KMS-11 (cell line): ENCODE measurements at regions not wholly inside any gene's neighbourhood (a gene's known extent, or its start where the extent isn't known, plus 50 kb on each side); places are given as distances from the start of the nearest gene placed in this dataset.

Source experiments
- H2AFZ ChIP-seq: fragments of 200-600 bp; sonication (generic); 2 replicates; pipeline ENCODE4 v1.6.1; 2016; ENCODE audit warnings: antibody characterized with exemption, mixed run types, low read depth
- H3K27ac ChIP-seq: fragments of 200-600 bp; sonication (generic); 2 replicates; pipeline ENCODE4 v1.6.1; 2016; ENCODE audit warnings: mild to moderate bottlenecking, mixed run types
- H3K27me3 ChIP-seq: fragments of 200-600 bp; sonication (generic); 2 replicates; pipeline ENCODE4 v1.6.1; 2017; ENCODE audit warnings: mild to moderate bottlenecking, low read depth, mixed run types, moderate library complexity; ENCODE audit not compliant: insufficient read depth
- H3K36me3 ChIP-seq: fragments of 200-600 bp; sonication (generic); 2 replicates; pipeline ENCODE4 v1.6.1; 2017; ENCODE audit warnings: mild to moderate bottlenecking, mixed run types; ENCODE audit not compliant: insufficient read depth
- H3K4me1 ChIP-seq: fragments of 200-600 bp; sonication (generic); 2 replicates; pipeline ENCODE4 v1.6.1; 2016; ENCODE audit warnings: mild to moderate bottlenecking, low read depth, mixed run types; ENCODE audit not compliant: poor library complexity, severe bottlenecking
- H3K4me2 ChIP-seq: fragments of 200-600 bp; sonication (generic); 2 replicates; pipeline ENCODE4 v1.7.0; 2016; ENCODE audit warnings: mild to moderate bottlenecking, mixed run types
- H3K4me3 ChIP-seq: fragments of 200-600 bp; sonication (generic); IDR thresholded peaks from 2 replicates; pipeline ENCODE4 v1.6.1; 2017; ENCODE audit warnings: low read depth, low read length, mixed read lengths; ENCODE audit not compliant: insufficient read depth
- H3K79me2 ChIP-seq: fragments of 200-600 bp; sonication (generic); 2 replicates; pipeline ENCODE4 v1.6.1; 2016; ENCODE audit warnings: low read depth, mixed run types; ENCODE audit not compliant: insufficient read depth
- H3K9ac ChIP-seq: fragments of 200-600 bp; sonication (generic); 2 replicates; pipeline ENCODE4 v1.6.1; 2016; ENCODE audit warnings: mild to moderate bottlenecking, mixed run types
- H4K20me1 ChIP-seq: fragments of 200-600 bp; sonication (generic); 2 replicates; pipeline ENCODE4 v1.6.1; 2016; ENCODE audit warnings: mild to moderate bottlenecking, mixed run types; ENCODE audit not compliant: insufficient read depth
- TF ChIP-seq, protein P1 (sequence below): fragments of 200-600 bp; sonication (generic); conservative IDR thresholded peaks from 2 replicates; pipeline ENCODE4 v1.6.1; 2017; ENCODE audit warnings: low read depth, mild to moderate bottlenecking, antibody characterized with exemption, low read length, moderate library complexity, mixed read lengths

DNA sequence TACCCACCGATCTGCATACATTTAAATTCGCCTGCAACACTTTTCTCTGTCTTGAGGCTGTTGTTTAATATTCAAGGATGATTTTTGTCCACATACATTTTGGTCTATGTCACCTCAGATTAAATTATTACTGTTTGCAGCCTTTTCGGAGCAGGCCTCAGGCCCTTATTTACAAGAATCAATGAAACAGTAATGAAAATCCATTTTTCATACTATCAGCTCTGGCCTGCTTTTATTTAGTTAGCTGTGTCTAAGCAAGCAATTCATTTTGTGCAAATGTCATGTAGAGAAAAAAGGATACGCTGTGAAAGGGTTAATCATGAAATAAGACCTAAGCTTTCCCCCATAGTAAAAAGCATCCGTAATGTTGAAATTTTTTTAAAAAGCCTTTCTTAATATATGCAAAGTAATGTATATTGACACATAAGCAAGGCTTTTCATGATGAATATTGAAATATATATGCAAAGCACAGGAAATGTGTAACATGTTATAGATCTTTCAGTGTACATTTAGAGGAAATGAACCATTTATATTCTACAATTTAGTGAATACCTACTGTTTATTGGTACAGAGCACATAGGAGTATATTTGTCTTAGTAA, 1135.3 kb upstream of the ZEB2 start:
- no peaks in the 10 kb centered on the region for H3K4me1 ChIP-seq
- H3K36me3 ChIP-seq, result no peaks in the 10 kb centered on the region
- no peaks in the 10 kb centered on the region for H3K27me3 ChIP-seq
- no peak overlapping the region for H2AFZ ChIP-seq
- H3K79me2 ChIP-seq, result no peaks in the 10 kb centered on the region
- H3K4me3 ChIP-seq, result no peak overlapping the region
- H3K4me2 ChIP-seq, result no peak overlapping the region
- TF ChIP-seq, protein P1, sequence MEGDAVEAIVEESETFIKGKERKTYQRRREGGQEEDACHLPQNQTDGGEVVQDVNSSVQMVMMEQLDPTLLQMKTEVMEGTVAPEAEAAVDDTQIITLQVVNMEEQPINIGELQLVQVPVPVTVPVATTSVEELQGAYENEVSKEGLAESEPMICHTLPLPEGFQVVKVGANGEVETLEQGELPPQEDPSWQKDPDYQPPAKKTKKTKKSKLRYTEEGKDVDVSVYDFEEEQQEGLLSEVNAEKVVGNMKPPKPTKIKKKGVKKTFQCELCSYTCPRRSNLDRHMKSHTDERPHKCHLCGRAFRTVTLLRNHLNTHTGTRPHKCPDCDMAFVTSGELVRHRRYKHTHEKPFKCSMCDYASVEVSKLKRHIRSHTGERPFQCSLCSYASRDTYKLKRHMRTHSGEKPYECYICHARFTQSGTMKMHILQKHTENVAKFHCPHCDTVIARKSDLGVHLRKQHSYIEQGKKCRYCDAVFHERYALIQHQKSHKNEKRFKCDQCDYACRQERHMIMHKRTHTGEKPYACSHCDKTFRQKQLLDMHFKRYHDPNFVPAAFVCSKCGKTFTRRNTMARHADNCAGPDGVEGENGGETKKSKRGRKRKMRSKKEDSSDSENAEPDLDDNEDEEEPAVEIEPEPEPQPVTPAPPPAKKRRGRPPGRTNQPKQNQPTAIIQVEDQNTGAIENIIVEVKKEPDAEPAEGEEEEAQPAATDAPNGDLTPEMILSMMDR, result no peak
- no peak overlapping the region for H3K27ac ChIP-seq
- H4K20me1 ChIP-seq, result no peaks in the 10 kb centered on the region
- H3K9ac ChIP-seq, result no peak overlapping the region

DNA sequence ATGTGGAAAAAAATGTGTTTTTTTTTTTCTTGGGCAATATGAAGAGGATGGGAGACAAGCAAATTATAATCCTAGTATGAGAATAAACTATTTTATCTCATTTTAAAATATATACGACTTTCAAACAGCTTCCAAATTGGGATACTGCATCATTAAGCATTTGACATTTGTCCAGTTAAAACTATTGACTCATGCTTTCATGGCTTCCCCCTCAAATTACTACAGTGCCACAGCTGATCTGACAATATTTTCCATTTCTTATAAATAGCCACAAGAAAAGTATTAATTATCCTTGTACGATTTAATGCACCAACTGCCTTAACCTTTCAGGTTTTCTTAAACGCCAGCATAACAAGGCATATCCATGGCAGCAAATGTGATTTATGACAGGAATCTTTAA, 1134.8 kb upstream of the ZEB2 start:
- Histone ChIP-seq H3K4me2 (no peak overlapping the region), H3K4me3 (no peak overlapping the region), H4K20me1 (no peaks in the 10 kb centered on the region), H3K27me3 (no peaks in the 10 kb centered on the region), H3K9ac (no peak overlapping the region), H3K79me2 (no peaks in the 10 kb centered on the region), H3K27ac (no peak overlapping the region), H2AFZ (no peak overlapping the region), H3K4me1 (no peaks in the 10 kb centered on the region), H3K36me3 (no peaks in the 10 kb centered on the region)
- TF ChIP-seq, protein P1, result no peak

DNA sequence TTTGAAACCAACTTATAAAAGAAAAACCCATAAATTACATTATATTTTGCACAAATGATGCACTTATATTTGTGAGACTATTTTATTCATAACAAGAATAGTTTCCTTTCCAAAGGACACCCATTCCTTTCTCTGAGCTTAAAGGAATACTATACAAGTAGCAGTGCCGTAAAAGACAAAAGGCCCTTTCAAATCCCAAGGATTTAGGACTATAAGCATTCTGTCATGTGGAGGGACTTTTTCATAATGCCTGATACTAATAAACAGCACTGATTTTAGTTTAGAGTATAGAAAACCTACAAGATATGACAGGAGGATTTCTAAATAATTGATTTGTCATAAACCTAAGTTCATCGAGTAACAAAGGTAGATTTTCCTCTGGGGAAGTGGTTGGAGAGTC, 1134.2 kb upstream of the ZEB2 start:
- Histone ChIP-seq H3K4me1 (no peaks in the 10 kb centered on the region), H3K27ac (no peak overlapping the region), H3K27me3 (no peaks in the 10 kb centered on the region), H4K20me1 (no peaks in the 10 kb centered on the region), H3K4me3 (no peak overlapping the region), H2AFZ (no peak overlapping the region), H3K9ac (no peak overlapping the region), H3K79me2 (no peaks in the 10 kb centered on the region), H3K4me2 (no peak overlapping the region), H3K36me3 (no peaks in the 10 kb centered on the region)
- TF ChIP-seq, protein P1, result no peak

DNA sequence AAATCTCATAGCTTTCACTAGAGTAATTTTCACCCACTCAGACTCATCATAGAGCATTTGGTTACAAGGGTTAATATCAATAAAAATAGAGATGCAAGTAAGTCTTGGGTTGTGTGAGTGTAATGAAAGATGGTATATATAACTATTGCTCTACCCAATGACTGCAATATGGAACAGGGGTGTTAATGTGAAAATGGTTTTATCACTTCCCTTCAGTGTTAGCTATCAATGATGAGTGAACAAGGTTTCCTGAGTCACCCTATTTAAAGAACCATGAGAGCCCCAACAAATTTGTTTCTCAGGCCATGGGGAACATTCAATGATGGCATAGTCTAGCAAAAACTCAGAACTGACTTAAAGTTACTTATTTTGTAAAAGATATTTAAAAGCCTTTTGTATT, 1133.6 kb upstream of the ZEB2 start:
- Histone ChIP-seq H3K36me3 (no peaks in the 10 kb centered on the region), H2AFZ (no peak overlapping the region), H3K79me2 (no peaks in the 10 kb centered on the region), H3K4me3 (no peak overlapping the region), H3K4me2 (no peak overlapping the region), H3K27me3 (no peaks in the 10 kb centered on the region), H3K27ac (no peak overlapping the region), H3K4me1 (no peaks in the 10 kb centered on the region), H4K20me1 (no peaks in the 10 kb centered on the region), H3K9ac (no peak overlapping the region)
- TF ChIP-seq, protein P1, result no peak
